NCI-H2171 (cell line): ENCODE measurements at regions not wholly inside any gene's neighbourhood (a gene's known extent, or its start where the extent isn't known, plus 50 kb on each side); places are given as distances from the start of the nearest gene placed in this dataset.

Source experiments
- DNase-seq: peaks from one replicate; lab custom pipeline; 2025; lab: John Stamatoyannopoulos, UW

- no peak for DNase-seq
Observed at GRCh38 chr22:44423556-44424358, 74.3 kb downstream of the RTL6 start.

GRCh38 chr22:44422746-44423380 lies 75.2 kb downstream of the RTL6 start:
- DNase-seq: no peak

- DNase-seq: no peak
Observed at GRCh38 chr22:44419429-44419828, 78.6 kb downstream of the RTL6 start.

GRCh38 chr22:44413211-44413610 lies 84.8 kb downstream of the RTL6 start:
- no peak for DNase-seq

GRCh38 chr22:44412136-44412731 lies 85.8 kb downstream of the RTL6 start:
- DNase-seq: no peak

GRCh38 chr22:44411226-44412135 lies 86.6 kb downstream of the RTL6 start:
- DNase-seq: no peak

- peak; percentile 68 for DNase-seq
Observed at GRCh38 chr22:44410451-44410991, 87.5 kb downstream of the RTL6 start.

- DNase-seq: no peak
Observed at GRCh38 chr22:44409974-44410316, 88.1 kb downstream of the RTL6 start.

GRCh38 chr22:44409211-44409973 lies 88.6 kb downstream of the RTL6 start:
- no peak for DNase-seq

- DNase-seq: no peak
Observed at GRCh38 chr22:44408829-44409192, 89.2 kb downstream of the RTL6 start.

GRCh38 chr22:44407987-44408828 lies 89.8 kb downstream of the RTL6 start:
- DNase-seq: no peak

GRCh38 chr22:44407171-44407986 lies 90.7 kb downstream of the RTL6 start:
- DNase-seq: no peak

GRCh38 chr22:44406341-44407170 lies 91.5 kb downstream of the RTL6 start:
- DNase-seq: no peak

GRCh38 chr22:44405661-44406060 lies 92.4 kb downstream of the RTL6 start:
- no peak for DNase-seq

- DNase-seq: no peak
Observed at GRCh38 chr22:44404341-44405020, 91.7 kb upstream of the SHISAL1 start.

GRCh38 chr22:44403602-44404329 lies 91.0 kb upstream of the SHISAL1 start:
- DNase-seq: no peak

GRCh38 chr22:44403166-44403565 lies 90.4 kb upstream of the SHISAL1 start:
- no peak for DNase-seq
